NCI-H1694 treated with DMSO at 0.1 percent for 48 hours (cell line): ENCODE measurements at regions not wholly inside any gene's neighbourhood (a gene's known extent, or its start where the extent isn't known, plus 50 kb on each side); places are given as distances from the start of the nearest gene placed in this dataset.

Experiments used
- DNase-seq: peaks from one replicate; lab custom pipeline; 2025; lab: John Stamatoyannopoulos, UW

GRCh38 chr2:204012072-204012653 lies 75.6 kb downstream of the ICOS start:
- DNase-seq: no peak

GRCh38 chr2:204015118-204015843 lies 78.7 kb downstream of the ICOS start:
- DNase-seq: no peak

- peak; percentile 39 for DNase-seq
Measured at GRCh38 chr2:204018717-204019116, 82.2 kb downstream of the ICOS start.

- no peak for DNase-seq
Measured at GRCh38 chr2:204019572-204020501, 83.3 kb downstream of the ICOS start.

- DNase-seq: no peak
Measured at GRCh38 chr2:204021290-204022081, 84.9 kb downstream of the ICOS start.

GRCh38 chr2:204022550-204022949 lies 86.0 kb downstream of the ICOS start:
- DNase-seq: no peak

- DNase-seq: no peak
Measured at GRCh38 chr2:204023088-204023487, 86.5 kb downstream of the ICOS start.

- peak; percentile 47 for DNase-seq
Measured at GRCh38 chr2:204024503-204024902, 87.9 kb downstream of the ICOS start.

- no peak for DNase-seq
Measured at GRCh38 chr2:204024906-204025475, 88.4 kb downstream of the ICOS start.

- no peak for DNase-seq
Measured at GRCh38 chr2:204026294-204026693, 89.7 kb downstream of the ICOS start.

- no peak for DNase-seq
Measured at GRCh38 chr2:204027091-204027490, 90.5 kb downstream of the ICOS start.

- DNase-seq: no peak
Measured at GRCh38 chr2:204030322-204030721, 93.8 kb downstream of the ICOS start.

- no peak for DNase-seq
Measured at GRCh38 chr2:204031056-204031455, 94.5 kb downstream of the ICOS start.

- no peak for DNase-seq
Measured at GRCh38 chr2:204032301-204032700, 95.7 kb downstream of the ICOS start.

- no peak for DNase-seq
Measured at GRCh38 chr2:204033611-204034495, 97.3 kb downstream of the ICOS start.

GRCh38 chr2:204036706-204037105 lies 100.1 kb downstream of the ICOS start:
- DNase-seq: no peak

- no peak for DNase-seq
Measured at GRCh38 chr2:204037286-204037685, 100.7 kb downstream of the ICOS start.

GRCh38 chr2:204039298-204039838 lies 102.8 kb downstream of the ICOS start:
- no peak for DNase-seq

GRCh38 chr2:204040016-204040415 lies 103.5 kb downstream of the ICOS start:
- no peak for DNase-seq

- no peak for DNase-seq
Measured at GRCh38 chr2:204042401-204042800, 105.8 kb downstream of the ICOS start.
